ENCODE measurements at regions not wholly inside any gene's neighbourhood (a gene's known extent, or its start where the extent isn't known, plus 50 kb on each side); places are given as distances from the start of the nearest gene placed in this dataset.

DNA sequence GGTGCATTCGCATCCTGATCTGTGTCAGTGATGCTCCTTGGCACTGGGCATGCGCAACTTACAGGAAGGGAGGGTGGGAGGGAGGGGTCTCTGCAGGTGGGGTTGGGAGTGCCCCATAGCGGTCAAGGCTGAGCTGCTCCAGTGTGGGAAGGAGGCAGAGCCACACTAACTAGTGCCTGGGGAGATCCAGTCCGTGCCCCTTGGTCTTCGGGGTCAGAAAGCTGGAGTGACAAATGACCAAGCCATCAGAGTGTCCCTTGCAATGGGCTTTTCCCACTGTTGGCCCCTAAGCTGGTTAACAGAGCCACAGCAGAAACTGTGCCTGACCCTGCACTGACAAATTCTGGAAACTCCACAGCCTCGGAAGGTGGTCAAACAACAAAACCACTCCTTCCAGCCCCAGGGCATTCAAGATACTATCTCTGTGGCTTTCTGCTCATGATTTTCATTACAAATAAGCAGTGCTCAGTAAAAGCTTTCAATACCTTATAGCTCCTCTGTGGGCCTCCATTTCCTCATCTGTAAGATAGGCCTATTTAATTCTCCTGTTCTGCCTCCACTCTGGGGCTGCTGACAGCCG is 138.1 kb upstream of the UNC5B start:
- no peaks in the 10 kb centered on the region for H3K79me2 ChIP-seq (ENCODE audit: insufficient read depth, low read length)
- no peaks in the 10 kb centered on the region for H3K9me3 ChIP-seq (ENCODE audit: control insufficient read depth in 1 of 2, insufficient read depth in 1 of 2, low read depth in 1 of 2, low read length in 2 of 2)
- ATAC-seq = no peak
- H2AFZ ChIP-seq (ENCODE audit: low read depth, low read length, poor library complexity, severe bottlenecking) = no peak overlapping the region
- intact Hi-C loops (cut with micrococcal nuclease) = no loop called here
- 0 out of 2 replicates have a peak, but pooled peaks cover 5% of the 10 kb centered on the region for H3K27me3 ChIP-seq (ENCODE audit: insufficient read depth, low read length)
- H3K36me3 ChIP-seq (ENCODE audit: control insufficient read depth in 1 of 2, insufficient read depth in 2 of 2, low read length in 2 of 2) = no peaks in the 10 kb centered on the region
- no peak overlapping the region for H3K27ac ChIP-seq (ENCODE audit: low read depth, low read length)
- BruUV-seq (replicated peaks) = no TSS peak
- POLR2A ChIA-PET = no interaction called here
- no peak overlapping the region for H3K4me3 ChIP-seq (replicated peaks in 1 of 2; ENCODE audit: low read depth in 1 of 2, low read length in 2 of 2)
- no peak for TF ChIP-seq JUND (IDR thresholded peaks at IDR 0.05)
- TF ChIP-seq SP1 (IDR thresholded peaks at IDR 0.05; ENCODE audit: low read depth) = no peak
- no peak for TF ChIP-seq ZNF274 (IDR thresholded peaks at IDR 0.05; ENCODE audit: low read depth, low read length)
- TF ChIP-seq POLR2AphosphoS5 (IDR thresholded peaks at IDR 0.05; ENCODE audit: low read depth, low read length) = no peak
- no peak for TF ChIP-seq POLR2A (IDR thresholded peaks at IDR 0.05; ENCODE audit: borderline replicate concordance, extremely low read depth, insufficient read depth, insufficient read length)
- TF ChIP-seq, protein P1, sequence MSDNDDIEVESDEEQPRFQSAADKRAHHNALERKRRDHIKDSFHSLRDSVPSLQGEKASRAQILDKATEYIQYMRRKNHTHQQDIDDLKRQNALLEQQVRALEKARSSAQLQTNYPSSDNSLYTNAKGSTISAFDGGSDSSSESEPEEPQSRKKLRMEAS (IDR thresholded peaks at IDR 0.05) = no peak
- TF ChIP-seq ZFX (IDR thresholded peaks at IDR 0.05) = no peak
- TF ChIP-seq, protein P2, sequence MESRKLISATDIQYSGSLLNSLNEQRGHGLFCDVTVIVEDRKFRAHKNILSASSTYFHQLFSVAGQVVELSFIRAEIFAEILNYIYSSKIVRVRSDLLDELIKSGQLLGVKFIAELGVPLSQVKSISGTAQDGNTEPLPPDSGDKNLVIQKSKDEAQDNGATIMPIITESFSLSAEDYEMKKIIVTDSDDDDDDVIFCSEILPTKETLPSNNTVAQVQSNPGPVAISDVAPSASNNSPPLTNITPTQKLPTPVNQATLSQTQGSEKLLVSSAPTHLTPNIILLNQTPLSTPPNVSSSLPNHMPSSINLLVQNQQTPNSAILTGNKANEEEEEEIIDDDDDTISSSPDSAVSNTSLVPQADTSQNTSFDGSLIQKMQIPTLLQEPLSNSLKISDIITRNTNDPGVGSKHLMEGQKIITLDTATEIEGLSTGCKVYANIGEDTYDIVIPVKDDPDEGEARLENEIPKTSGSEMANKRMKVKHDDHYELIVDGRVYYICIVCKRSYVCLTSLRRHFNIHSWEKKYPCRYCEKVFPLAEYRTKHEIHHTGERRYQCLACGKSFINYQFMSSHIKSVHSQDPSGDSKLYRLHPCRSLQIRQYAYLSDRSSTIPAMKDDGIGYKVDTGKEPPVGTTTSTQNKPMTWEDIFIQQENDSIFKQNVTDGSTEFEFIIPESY (IDR thresholded peaks at IDR 0.05; ENCODE audit: extremely low read depth, insufficient replicate concordance, low read length) = no peak
- no peak for TF ChIP-seq YY1 (IDR thresholded peaks at IDR 0.05; ENCODE audit: extremely low read depth, insufficient replicate concordance, low read depth, low read length)
- TF ChIP-seq, protein P3, sequence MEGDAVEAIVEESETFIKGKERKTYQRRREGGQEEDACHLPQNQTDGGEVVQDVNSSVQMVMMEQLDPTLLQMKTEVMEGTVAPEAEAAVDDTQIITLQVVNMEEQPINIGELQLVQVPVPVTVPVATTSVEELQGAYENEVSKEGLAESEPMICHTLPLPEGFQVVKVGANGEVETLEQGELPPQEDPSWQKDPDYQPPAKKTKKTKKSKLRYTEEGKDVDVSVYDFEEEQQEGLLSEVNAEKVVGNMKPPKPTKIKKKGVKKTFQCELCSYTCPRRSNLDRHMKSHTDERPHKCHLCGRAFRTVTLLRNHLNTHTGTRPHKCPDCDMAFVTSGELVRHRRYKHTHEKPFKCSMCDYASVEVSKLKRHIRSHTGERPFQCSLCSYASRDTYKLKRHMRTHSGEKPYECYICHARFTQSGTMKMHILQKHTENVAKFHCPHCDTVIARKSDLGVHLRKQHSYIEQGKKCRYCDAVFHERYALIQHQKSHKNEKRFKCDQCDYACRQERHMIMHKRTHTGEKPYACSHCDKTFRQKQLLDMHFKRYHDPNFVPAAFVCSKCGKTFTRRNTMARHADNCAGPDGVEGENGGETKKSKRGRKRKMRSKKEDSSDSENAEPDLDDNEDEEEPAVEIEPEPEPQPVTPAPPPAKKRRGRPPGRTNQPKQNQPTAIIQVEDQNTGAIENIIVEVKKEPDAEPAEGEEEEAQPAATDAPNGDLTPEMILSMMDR (IDR thresholded peaks at IDR 0.05 in 2 of 3, conservative IDR thresholded peaks at IDR 0.05 in 1 of 3; ENCODE audit: borderline replicate concordance in 1 of 3, insufficient read depth in 1 of 3, low read depth in 2 of 3, low read length in 2 of 3) = no peak
- no peak for TF ChIP-seq TCF7L2 (IDR thresholded peaks at IDR 0.05; ENCODE audit: borderline replicate concordance, extremely low read depth, insufficient read depth, insufficient read length)
- TF ChIP-seq FOSL1 (IDR thresholded peaks at IDR 0.05; ENCODE audit: low read depth) = no peak
- TF ChIP-seq EZH2 (IDR thresholded peaks at IDR 0.05) = no peak
- no peak for TF ChIP-seq EZH2phosphoT487 (IDR thresholded peaks at IDR 0.05; ENCODE audit: borderline replicate concordance)
- no peak for DNase-seq (ENCODE audit: low read depth, low spot score)
- H3K9me2 ChIP-seq (ENCODE audit: insufficient read depth) = no peaks in the 10 kb centered on the region
- RAD21 ChIA-PET (ENCODE audit: low non-redundant PET in 1 of 2, low total read pairs in 2 of 2, uncharacterized antibody in 2 of 2, unreplicated experiment in 2 of 2) = no interaction called here
- H3K9ac ChIP-seq (ENCODE audit: low read length) = no peak overlapping the region
- H3K4me2 ChIP-seq (ENCODE audit: low read length) = no peak overlapping the region
- CTCF ChIA-PET = no interaction called here
- H3K4me1 ChIP-seq (ENCODE audit: control insufficient read depth in 1 of 2, insufficient read depth in 2 of 2, low read length in 2 of 2) = peaks cover 0 to under 1% of the 10 kb centered on the region in 2 experiments; a peak in 1 of 4 replicates
- no peaks in the 10 kb centered on the region for H4K20me1 ChIP-seq (ENCODE audit: insufficient read depth)

Data from HCT116 (cell line).